Activated T-cell treated with anti-CD3 and anti-CD28 coated beads for 48 hours (primary cell): ENCODE measurements at regions not wholly inside any gene's neighbourhood (a gene's known extent, or its start where the extent isn't known, plus 50 kb on each side); places are given as distances from the start of the nearest gene placed in this dataset.

Experiments used
- DNase-seq: peaks from one replicate; pipeline ENCODE4 v3.0.0-alpha.2; 2020; ENCODE audit warnings: low read depth

DNA sequence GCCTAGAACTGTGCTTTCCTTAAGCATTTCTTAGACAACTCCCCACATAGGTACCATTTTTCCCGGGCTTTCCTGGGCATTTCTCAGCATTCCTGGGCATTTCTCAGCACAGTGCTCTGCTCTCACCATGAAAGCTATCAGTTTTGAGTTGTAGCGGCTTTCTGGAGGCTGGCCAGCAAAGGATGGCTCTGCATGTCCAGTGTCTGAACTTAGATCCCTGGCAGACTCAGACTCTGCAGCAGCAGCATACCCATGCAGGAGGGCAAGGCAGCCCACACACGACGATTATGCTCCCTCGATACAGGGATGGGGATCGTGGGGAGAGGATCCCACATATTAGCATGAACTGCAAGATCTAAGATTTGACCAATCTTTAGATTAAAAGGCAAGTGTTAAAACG is 248.9 kb upstream of the MKI67 start:
- DNase-seq = no peak

- DNase-seq = no peak
Observed at GRCh38 chr10:128377364-128377987, 251.3 kb upstream of the MKI67 start.

GRCh38 chr10:128377988-128378387 is 251.8 kb upstream of the MKI67 start:
- DNase-seq = no peak

DNA sequence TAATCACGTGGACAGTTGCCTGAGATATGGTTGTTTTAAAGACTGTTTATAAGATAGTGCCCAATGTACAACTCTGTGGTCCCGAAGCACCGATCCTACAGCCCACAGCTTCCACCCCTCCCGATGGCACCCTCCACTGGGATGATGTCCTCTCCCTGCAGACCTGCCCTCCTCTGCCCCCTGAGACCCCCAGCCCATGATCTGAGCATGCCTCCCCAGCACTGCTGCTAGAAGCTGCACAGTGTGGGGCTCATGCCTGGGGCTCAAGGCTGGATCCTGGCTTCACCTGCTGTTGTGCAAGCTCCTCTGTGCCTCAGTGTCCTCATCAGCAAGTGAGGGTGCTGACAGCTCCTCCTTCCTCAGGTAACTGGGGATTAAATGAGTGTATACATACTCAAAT is 254.7 kb upstream of the MKI67 start:
- DNase-seq = no peak

DNA sequence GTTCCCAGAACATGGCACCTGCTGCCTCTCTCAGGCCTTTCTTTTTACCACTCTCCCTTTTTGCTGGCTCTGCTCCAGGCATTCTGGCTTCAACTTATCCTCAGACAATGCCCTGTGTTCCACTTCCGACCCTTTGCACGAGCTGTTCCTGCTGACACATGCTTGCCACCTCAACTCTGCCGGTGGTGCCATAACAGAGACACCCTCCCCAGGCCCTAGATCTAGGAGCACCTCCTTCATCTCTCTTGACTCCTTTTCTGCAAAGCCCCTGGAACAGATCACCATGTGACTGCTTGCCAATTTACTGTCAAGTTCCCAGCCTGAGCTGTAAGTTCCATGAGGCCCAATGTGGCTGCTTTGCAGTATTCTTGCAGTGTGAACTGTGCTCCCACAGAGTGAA is 256.0 kb upstream of the MKI67 start:
- no peak for DNase-seq

GRCh38 chr10:128384831-128385230 is 258.6 kb upstream of the MKI67 start:
- DNase-seq = no peak

- no peak for DNase-seq
Observed at GRCh38 chr10:128386231-128386630, 260.0 kb upstream of the MKI67 start.

DNA sequence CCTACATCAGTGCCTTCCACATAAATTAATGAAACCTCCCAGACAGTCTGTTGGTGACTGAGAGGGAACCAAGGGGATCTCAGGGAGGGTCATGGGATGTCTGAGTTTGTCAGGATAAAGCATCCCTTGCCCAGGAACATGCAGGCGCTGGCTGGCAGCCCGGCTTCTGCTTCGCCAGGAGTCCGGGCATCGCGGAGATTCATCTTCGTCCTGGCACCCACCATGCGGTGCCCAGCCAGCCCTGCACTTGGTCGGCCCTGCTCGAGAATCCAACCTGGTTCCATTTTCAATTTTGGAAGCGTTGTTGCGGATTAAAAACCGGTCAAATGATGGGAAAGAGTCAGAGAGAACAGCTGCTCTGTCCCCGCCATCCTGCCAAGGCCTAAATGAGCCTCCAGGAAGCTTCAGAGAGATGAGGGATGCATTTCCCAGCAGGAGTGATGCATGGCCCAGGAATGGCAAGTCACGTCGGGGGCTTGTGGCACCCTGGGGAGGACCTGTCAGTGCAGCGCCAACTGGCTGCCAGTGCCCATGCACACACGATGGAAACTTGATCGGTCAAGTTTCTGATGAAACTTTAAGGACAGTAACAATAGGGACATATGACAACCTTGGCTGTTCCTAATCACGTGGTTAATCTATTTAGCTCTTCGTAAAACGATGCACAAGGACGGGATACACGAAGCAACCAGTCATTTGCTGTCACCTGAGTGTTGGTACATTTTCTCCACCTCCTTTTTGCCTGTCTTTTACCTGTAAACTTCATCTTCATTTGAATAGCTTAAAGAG is 260.8 kb upstream of the MKI67 start:
- DNase-seq = no peak

DNA sequence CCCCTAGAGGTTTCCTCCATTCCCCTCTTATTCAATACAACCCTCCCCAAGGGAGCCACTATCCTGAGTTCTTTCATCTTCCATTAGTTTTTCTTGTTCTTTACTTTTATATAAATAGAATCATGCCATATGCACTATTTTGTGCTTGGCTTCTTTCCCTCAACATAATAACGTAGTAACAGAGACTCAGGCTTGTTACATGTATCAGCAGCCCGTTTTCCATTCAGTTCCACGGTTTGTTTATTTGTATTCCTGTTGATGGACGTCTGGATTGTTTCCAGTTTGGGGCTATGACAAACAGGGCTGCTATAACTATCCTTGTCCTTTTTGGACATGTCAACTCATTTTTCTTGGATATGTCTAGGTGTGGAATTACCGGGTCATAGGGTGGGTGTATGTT is 264.4 kb upstream of the MKI67 start:
- DNase-seq = no peak

- no peak for DNase-seq
Observed at GRCh38 chr10:128393546-128393945, 267.3 kb upstream of the MKI67 start.

DNA sequence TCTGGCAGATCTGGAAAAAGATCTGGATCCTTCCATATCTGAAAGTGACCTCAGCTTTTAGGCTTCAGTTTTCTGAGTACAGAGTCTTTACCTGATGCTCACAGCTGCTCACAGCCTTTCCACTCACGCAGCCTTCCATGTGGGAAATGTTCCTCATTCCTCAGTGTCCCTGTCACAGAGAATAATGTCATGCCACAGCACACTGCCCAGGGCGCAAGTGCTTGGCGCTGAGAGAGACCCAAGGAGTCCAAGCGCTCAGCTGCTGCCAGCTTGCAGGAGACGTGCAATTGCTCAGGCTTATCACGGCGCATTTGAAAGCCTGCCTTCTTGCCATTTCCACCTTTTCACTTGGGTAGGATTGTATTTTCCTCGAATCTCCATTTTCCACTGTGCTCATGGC is 271.9 kb upstream of the MKI67 start:
- no peak for DNase-seq

DNA sequence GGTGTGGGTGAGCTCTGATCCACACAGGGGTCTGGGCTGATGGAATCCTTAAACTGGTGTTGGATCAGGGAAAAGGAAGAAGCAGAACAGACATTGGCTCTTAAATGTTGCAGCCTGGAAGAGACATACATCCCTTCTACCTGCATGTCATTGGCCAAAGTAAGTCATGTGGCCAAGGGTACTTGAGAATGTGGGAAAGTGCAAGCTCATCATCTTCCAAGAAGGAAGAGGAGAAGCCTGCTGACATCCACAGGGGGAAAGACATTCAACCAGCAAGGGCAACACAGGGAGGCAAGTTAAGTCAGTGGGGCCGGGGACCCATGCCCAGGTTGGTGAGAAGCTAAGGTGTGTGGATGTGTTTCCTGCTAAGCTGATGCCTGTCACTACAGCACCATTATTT is 272.8 kb upstream of the MKI67 start:
- DNase-seq = no peak

DNA sequence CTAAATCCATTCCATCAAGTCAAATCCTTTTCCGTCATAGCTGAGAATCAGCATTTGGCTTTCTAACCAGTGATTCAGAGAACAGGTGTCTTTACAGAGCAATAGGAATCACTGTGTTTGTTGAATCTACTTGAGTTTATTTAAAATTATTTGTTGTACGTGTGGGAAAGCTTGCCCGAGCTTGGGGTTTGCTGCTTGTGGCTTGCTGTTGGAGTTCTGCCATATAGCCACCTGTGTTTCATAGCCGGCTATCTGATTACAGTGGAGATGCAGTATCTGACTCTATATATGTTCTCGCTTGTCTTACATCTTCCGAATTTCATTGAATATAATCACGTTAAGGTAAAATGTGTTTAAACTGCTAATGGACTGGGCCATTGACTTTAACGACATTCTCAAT is 274.3 kb upstream of the MKI67 start:
- no peak for DNase-seq

- no peak for DNase-seq
Observed at GRCh38 chr10:128405450-128405849, 279.2 kb upstream of the MKI67 start.

- DNase-seq = no peak
Observed at GRCh38 chr10:128411643-128412042, 285.4 kb upstream of the MKI67 start.

- no peak for DNase-seq
Observed at GRCh38 chr10:128414568-128414967, 288.3 kb upstream of the MKI67 start.

DNA sequence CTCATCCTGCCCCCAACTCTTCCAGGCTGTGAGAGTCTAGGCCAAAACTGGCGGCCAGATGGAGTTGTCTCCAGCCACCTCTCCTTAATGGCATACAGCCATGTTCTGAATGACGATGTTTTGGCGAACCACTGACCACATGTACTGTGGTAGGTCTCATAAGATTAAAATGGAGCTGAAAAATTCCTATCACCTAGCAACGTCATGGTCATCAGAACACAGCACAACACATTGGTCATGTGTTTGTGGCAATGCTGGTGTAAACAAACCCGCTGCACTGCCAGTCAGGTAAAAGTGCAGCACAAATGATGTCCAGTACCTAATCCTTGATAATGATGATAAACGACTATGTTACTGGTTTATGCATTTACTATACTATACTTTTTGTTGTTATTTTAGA is 290.0 kb upstream of the MKI67 start:
- DNase-seq = no peak

GRCh38 chr10:128417826-128418225 is 291.6 kb upstream of the MKI67 start:
- no peak for DNase-seq

DNA sequence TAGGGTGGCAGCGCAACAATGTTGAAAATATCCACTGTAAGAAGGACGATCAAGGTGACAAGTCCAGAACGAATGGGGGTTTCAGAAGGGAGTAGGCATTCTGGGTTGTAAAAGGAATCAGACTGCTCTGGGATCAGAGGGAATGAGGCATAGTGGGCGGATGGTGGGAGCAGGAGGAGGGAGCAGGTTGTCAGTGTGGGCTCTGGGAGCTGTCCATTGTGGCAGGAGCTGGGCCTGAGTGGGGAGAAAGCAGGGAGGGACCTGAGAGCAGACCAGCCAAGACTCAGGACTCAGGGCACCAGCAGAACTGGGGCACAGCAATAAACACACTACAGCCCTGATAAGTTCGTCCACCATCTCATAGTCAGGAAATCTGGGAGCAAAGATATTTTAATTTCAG is 292.6 kb upstream of the MKI67 start:
- DNase-seq = no peak

DNA sequence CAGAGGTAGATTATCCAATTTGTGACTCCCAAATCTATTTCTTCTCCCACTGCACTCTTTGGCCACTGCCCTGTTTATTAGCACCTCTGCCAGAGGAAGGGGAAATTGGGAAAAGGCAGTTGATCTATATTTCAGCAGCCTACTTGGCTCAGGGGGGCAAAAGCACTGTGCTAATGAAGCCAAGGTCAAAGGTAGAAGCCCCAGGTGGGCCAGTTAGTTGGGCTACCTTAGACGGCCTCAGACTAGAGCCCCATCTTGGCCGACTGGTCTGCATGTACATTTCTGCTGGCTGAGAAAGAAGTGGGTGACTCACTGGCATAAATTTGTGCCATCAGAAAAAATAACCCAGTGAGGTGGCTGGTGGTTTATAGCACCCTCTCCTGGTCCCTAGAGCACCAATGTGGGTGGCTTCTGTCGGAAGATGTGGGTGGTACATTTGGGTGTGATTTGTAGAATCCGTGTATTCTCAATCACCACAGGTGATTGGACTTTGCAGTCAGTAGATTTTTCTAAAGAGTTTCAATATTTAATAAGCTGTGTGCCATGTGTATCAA is 293.3 kb upstream of the MKI67 start:
- DNase-seq = no peak

- no peak for DNase-seq
Observed at GRCh38 chr10:128420623-128421022, 294.4 kb upstream of the MKI67 start.

DNA sequence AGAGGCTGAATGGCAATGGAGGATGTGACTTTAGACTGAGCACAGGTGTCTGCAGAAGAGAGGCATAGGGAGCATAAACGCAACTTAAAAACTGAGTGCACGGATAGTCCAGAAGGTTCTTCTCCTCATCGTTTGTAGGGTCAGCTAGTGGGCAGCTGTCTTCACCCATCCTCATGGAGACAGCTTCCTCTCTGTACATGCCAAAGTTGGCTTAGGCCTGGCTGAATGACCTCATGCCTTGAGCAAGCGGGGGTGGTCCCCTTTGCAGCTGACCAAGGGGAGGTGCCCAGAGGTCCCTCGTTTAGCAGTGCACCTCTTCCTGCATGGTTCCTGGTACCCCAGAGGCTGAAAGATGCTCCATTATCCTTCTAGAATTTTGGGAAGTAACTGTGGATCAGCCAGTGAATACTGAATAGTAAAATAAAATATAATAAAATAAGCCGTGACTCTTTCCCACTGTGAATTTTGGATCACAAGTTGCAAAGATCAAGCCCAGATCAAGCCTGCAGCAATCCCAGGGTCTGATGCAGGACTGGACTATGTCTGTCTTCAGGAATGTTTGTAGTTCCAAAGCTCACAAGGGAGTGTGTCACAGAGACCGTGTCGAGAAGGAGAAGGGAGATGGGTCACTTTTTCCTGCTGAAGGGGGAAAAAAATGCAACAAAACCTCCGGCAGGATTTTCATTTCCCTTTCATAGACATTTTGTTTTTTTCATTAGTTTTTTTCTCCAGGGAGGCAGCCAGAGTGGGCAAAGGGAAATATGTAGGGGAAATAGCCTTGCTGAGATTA is 295.3 kb upstream of the MKI67 start:
- DNase-seq = no peak

DNA sequence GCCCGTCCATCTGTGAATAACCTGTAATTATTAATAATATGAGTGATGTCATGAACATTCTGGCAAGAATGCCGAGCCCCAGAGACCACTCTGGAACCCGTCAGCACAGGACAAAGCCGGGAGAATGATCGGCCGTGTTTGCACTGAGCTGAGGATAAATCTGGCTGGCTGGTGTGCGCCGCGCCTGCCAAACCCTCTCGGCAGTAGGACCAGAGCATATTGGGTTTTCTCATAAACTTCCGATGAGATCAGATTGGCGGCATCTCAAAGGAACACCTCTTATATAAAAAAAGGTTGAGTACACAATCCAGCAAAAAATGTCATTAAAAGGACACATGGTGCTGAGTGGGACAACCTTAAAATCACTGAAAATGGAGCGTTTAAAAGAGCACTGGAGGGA is 296.0 kb upstream of the MKI67 start:
- DNase-seq = no peak
